ENCODE measurements at regions not wholly inside any gene's neighbourhood (a gene's known extent, or its start where the extent isn't known, plus 50 kb on each side); places are given as distances from the start of the nearest gene placed in this dataset.

GRCh38 chr7:131173145-131173890 lies 154.4 kb upstream of the MKLN1 start:
- no peak for TF ChIP-seq POLR2A (IDR thresholded peaks at IDR 0.05; ENCODE audit: low read depth, low read length)
- no peak for TF ChIP-seq POLR2AphosphoS5 (IDR thresholded peaks at IDR 0.05; ENCODE audit: low read depth, low read length)
